Astrocyte of the cerebellum (primary cell): ENCODE measurements at regions not wholly inside any gene's neighbourhood (a gene's known extent, or its start where the extent isn't known, plus 50 kb on each side); places are given as distances from the start of the nearest gene placed in this dataset.

Experiments used
- DNase-seq: peaks from one replicate; pipeline ENCODE4 v3.0.0-alpha.2; 2011; ENCODE audit warnings: low read depth
- H3K4me3 ChIP-seq: 2 replicates; pipeline ENCODE4 v1.5.1; 2011; ENCODE audit warnings: mild to moderate bottlenecking, low read depth, low read length, moderate library complexity
- in situ Hi-C: cut with HindIII; loops from 2 replicates; pipeline ENCODE4 v1.10.0; 2017; ENCODE audit warnings: low sequenced_read_pairs
- TF ChIP-seq, protein P1 (sequence below): IDR thresholded peaks from 2 replicates; pipeline ENCODE4 v1.5.1; 2012; ENCODE audit warnings: low read length, low read depth, moderate library complexity, mild to moderate bottlenecking; ENCODE audit errors: missing control alignments

DNA sequence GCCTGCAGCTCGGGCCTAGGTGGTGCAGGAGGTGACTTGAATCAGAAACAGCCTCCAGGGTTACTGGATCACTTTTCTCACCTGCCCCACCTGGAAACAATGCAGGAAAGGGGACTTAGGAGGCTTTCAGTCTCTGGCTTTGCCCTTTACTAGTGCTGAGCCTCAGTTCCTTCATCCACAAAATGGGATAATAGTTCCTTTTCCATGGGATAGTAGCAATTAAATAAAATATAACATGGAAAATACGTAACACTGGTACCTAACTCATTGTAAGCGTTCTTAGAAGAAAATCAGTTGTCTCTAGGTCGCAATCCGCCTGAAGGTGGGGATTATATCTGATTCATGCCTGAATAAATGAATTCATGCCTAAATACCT lies 91.4 kb upstream of the CALM2 start:
- in situ Hi-C loops, result no loop called here
- no peak for DNase-seq
- TF ChIP-seq, protein P1, sequence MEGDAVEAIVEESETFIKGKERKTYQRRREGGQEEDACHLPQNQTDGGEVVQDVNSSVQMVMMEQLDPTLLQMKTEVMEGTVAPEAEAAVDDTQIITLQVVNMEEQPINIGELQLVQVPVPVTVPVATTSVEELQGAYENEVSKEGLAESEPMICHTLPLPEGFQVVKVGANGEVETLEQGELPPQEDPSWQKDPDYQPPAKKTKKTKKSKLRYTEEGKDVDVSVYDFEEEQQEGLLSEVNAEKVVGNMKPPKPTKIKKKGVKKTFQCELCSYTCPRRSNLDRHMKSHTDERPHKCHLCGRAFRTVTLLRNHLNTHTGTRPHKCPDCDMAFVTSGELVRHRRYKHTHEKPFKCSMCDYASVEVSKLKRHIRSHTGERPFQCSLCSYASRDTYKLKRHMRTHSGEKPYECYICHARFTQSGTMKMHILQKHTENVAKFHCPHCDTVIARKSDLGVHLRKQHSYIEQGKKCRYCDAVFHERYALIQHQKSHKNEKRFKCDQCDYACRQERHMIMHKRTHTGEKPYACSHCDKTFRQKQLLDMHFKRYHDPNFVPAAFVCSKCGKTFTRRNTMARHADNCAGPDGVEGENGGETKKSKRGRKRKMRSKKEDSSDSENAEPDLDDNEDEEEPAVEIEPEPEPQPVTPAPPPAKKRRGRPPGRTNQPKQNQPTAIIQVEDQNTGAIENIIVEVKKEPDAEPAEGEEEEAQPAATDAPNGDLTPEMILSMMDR, result no peak

DNA sequence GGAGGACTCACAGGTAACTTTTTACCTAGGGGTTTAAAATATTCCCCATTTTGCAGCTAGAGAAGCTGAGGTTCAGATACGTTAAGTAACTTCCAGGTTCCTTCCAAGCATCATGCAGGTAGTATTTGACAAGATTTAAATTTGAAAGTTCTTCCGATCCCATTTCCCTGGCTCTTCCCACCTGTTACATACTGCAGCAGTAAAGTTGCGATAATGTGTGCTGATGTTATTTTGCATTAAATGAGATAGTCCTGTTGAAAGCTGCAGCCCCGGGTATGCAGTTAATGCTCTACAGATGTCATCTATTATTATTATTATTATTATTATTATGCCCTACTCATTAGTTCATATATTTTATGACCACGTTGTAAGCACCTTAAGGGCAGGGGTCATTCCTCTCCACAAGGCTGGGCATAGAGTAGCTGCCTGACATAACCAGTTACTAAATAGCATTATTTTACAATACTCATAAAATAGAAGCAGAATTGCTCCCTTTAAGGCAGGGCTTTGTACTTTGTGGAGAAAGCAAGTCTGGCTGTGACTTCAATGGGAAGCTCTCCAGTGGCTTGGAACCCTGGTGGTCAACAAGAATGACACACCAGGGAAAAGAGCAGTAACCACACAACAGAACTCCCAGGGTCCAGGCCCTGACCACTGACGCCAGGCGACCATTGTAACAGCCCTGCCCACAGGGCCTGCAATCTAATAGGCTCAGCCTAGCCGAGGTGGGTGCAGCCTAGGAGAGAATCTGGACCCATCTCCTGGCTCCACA lies 90.8 kb upstream of the CALM2 start:
- TF ChIP-seq, protein P1, result no peak
- H3K4me3 ChIP-seq, result no peak overlapping the region
- in situ Hi-C loops, result no loop called here
- peak; percentile 78 for DNase-seq

More for the DNA sequence above, 91.4 kb upstream of the CALM2 start:
- no peak overlapping the region for H3K4me3 ChIP-seq

DNA sequence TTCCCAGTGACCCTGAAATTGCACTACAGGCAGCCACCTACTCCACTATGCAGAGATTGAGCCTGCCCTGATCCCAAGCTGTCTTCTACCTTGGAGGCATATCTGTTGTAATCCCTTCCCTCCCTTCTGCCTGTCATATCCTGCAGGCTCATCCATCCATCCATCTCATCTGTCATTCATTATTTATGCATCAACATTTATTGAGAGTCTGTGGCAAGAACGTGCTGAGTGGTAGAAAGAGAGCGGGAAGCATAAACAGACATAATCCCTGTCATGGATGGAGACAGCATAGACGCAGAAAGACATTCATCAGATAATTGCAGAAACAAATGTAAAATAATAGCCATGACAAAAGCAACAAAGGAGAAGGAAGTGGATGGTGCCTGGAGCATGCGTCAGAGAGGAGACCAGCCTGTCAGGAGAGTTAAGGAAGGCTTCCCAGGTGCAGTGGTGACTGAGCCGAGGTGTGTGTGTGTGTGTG lies 89.5 kb upstream of the CALM2 start:
- H3K4me3 ChIP-seq, result no peak overlapping the region
- in situ Hi-C loops, result no loop called here
- no peak for DNase-seq
- TF ChIP-seq, protein P1, result no peak

DNA sequence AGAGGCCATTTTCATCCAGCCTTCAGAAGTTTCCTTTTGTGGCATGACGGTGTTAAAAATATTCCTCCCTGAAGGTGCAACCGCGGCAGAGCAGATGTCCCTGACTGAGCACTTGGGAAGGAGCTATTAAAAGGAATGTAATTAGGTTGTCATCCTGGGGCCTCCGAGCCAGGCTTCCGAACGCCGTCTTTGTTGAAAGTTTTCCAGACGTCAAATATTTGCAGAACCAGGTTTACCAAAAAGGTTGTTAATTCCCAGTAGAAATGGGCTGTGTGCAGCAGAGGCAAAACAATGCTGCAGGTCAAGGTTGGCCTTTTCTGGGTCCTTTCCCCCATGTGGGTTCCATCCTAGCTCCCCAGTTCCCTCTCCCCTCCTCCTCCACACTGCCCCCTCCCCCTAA lies 88.8 kb upstream of the CALM2 start:
- no peak for DNase-seq
- TF ChIP-seq, protein P1, result no peak
- H3K4me3 ChIP-seq, result no peak overlapping the region
- in situ Hi-C loops, result no loop called here

DNA sequence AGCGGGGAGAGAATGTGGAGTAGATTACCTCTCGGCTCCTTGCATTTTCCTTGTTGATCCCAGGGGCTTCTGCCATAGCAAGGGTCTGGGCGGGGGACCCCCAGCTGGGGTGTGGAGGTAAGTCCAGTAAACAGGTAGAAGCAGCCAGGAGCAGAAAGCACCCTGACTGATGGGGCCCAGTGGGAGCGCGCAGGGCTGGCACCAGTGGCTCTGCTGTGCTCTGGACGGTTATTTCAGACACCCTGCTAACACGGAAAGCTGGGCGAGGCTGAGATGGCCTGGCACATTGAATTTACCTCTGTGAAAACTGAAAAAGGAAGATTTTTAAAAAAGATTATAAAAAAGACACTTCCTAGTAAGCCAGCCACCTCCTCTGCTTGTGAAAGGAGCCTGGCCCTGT lies 88.4 kb upstream of the CALM2 start:
- in situ Hi-C loops, result no loop called here
- TF ChIP-seq, protein P1, result no peak
- H3K4me3 ChIP-seq, result no peak overlapping the region
- DNase-seq, result no peak

DNA sequence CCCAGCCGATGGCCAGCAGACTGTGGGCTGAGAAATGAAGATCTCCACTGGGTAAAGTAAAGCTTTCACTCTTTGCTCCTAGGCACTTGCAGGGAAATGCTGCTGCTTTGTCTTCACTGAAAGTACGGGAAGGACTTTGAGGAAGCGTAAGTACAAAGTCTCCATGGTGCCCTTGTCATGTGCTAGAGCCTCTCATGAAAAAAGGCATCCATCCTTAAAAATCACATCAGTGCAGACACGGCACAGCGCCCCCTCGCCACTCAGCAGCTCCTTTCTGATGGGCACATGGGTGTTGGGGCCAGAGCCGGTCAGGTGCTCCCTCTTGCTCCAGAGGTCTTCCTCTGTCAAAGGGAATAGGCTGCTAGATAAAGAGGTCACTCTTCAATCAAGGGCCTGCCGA lies 87.8 kb upstream of the CALM2 start:
- in situ Hi-C loops, result no loop called here
- TF ChIP-seq, protein P1, result no peak
- DNase-seq, result no peak
- no peak overlapping the region for H3K4me3 ChIP-seq
